ENCODE measurements at regions not wholly inside any gene's neighbourhood (a gene's known extent, or its start where the extent isn't known, plus 50 kb on each side); places are given as distances from the start of the nearest gene placed in this dataset.

DNA sequence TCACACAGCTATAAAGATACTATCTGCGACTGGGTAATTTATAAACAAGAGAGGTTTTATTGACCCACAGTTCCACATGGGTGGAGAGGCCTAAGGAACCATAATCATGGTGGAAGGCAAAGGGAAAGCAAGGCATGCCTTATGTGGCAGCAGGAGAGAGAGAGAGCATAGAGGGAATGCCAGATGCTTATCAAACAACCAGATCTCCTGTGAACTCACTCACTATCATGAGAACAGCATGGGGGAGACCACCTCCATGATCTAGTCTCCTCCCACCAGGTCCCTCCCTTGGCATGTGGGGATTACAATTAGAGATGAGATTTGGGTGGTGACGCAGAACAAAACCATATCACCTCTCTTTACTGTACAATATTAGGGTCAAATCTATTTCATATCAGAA, 1101.6 kb upstream of the RAG2 start:
- DNase-seq: no peak

DNA sequence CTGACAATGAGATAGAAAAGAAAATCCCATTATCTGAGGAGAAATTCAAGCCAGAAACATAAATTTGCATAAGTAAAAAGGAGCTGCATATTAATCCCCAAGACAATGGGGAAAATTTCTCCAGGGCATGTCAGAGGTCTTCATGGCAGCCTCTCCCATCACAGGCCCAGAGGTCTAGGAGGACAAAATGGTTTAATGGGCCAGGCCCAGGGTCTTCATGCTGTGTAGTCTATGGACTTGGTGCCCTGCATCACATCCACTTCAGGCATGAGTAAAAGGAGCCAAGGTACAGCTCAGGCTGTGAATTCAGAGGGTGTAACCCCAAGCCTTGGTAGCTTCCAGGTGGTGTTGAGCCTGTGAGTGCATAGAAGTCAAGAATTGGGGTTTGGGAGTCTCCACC, 1097.2 kb upstream of the RAG2 start:
- DNase-seq: no peak

DNA sequence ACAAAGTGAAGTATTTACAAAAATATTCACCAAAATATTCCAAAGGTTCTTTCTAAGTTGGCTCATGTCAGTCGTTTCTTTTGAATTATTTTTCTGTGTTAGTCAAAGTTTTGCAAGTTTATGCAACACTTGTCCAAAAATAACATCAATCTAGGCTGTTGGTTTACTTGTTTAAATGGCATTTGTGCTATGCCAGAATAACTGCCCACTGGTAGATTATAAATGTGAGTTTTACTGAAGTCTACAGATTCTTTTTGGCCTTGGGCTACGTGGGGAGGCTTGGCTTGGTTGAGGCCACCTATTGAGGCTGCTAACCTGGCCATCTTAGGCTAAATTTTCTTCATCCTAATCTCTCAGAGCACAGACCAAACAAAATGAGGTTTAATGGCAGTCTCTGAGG, 1091.9 kb upstream of the RAG2 start:
- no peak for DNase-seq

DNA sequence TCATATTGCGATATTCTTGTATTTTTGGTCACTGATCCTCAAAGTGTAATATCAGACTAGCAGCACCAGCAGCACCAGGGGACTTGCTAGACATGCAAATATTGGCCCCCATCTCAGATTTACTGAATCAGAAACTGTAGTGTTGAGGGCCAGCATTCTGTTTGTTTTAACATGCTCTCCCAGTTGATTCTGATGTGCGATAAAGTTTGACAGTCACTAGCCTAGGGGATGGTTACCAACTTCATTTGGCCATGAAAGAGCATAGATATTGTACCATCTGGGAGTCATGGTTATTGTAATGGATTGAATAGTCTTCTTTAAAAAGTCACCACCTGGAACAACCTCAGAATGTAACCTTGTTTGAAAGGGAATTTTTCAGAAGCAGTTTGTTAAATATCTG, 1090.4 kb upstream of the RAG2 start:
- no peak for DNase-seq

DNA sequence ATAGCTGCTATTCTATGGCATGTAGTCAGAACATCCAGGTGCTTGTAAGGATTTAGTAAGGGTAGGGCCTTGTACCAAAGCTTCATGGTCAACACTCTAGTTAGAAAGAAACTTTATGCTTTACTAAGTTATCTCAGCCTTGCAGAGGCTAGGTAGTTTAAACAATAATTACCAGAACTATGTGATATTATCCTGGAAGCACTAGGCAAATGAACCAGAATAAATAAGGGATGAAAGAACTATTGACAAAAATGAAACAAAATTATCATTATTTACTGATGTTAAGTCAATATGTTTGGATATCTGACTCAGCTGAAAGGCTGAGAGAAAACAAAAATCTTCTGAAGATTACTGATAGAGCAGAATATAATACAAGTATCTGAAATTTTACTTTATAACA, 1089.1 kb upstream of the RAG2 start:
- DNase-seq: no peak

DNA sequence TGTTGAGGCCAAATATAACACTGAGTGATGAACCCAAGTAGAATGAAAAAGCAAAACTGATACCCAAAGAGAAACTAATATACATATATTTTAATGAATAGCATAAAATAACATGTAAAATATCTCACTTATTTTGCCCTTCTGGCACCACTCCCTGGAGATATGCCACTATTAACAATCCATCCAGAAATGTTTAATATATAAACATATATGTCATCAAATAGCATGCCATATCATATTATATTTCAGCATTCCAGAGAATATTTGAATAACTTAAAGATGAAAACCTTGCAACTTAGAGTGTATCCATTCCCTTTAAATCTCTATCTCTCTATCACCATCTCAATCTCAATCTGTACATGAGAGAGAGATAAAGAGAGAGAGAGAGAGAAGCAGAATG, 1073.3 kb upstream of the RAG2 start:
- no peak for DNase-seq

DNA sequence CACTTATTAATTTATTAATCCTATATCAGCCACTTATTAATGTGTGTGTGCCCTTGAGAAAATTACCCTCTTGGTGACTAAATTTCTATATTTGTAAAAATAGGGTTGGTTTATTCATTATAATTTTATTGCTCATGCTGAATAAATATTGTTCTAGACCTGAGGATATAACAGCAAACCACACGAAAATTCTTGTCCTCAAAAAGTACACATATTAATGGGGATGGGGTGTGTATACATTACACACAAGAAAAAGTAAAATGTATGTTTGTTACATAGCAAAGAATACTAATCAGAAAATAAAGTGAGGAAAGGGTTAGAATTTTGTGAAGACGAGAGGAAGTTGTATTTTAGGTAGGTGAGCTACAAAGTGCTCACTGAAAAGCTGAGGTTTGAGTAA, 1068.9 kb upstream of the RAG2 start:
- DNase-seq: no peak

DNA sequence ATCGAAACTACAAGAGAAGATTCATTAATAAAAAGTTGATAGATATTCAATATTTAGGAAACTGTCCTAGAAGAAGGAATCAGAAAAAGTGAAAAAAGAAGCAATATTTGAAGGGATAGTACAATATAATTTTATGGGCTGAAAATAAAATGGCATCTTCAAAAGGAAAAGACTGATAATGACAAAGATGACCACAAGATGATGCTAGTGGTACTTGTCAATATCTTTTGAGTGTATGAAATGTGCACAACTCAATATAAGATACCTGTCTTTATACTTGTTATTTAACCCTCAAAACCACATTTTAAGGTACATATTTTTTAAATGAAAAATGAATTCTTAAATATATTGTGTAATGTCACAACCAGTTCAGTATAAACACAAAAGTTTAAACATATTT, 1059.6 kb upstream of the RAG2 start:
- no peak for DNase-seq

DNA sequence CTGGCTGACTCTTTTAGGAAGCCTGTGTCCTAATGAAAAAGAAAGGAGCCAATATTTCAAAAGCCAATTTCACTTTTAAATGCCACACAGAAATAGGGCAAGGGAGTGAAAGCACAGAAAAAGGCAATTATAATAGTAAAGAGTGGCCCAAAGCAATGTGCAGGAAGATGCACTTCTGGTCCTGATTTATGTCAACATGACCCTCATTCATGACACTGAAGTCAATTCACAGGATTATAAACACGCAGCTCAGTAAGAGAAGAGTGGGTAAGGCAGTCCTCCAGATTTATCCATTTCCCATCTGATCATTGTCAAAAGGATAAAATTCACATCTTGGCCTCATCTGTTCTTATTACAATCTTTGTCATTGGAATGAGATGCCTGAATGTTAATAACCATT, 1049.7 kb upstream of the RAG2 start:
- DNase-seq: no peak

DNA sequence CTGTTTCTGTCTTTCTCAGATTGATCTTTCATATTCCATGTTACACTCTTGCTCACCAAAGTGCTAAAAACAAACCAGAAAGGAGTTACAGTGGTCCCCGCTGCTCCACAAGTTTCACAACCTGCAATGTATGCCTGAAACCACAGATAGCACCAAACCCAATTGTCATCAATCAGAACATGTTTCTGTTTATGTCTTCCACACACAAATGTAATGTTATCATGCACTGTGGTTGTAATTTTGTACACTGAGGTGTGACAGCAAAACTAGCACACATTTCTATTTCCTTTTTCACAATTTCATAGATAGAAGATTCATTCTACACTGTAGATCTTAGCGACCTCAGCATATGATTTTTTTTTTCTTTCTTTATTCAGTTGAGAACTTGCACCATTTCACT, 1045.9 kb upstream of the RAG2 start:
- no peak for DNase-seq

DNA sequence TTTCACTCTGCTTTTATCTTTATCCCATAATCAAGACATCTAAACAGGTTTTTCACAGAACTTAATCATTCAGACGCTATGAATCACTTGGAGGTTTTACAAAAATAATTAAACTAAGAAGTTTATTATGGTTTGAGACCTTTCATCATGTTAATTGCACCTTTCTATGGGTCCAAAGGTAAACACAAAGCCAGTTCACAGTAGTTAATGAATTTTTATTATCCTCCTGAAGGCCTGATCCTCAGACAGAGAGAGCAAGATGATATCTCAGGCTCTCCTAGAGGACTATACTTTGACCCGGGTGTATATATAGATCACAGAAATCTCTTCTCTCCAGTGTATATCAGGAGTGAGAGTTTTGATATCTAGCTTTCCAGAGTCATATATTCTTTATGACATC, 1044.3 kb upstream of the RAG2 start:
- no peak for DNase-seq

DNA sequence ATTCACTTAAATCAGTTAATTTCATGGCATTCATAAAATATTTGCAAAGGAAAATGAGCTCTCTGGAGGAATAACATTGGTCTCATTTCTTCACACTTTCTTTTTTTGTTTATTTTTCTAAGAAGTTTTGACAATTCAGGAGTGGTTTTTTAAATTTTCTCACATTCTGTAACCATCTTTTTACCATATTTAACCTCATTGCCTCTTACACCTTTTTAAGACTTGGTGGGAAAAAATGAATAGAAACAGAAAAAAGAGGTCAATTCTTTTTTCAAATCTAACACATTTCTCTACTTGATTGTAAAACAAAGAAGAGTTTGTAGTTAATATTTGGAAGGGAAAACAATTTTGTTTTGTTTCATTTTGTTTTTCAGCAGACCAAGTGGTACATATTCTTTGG, 1034.7 kb upstream of the RAG2 start:
- no peak for DNase-seq

DNA sequence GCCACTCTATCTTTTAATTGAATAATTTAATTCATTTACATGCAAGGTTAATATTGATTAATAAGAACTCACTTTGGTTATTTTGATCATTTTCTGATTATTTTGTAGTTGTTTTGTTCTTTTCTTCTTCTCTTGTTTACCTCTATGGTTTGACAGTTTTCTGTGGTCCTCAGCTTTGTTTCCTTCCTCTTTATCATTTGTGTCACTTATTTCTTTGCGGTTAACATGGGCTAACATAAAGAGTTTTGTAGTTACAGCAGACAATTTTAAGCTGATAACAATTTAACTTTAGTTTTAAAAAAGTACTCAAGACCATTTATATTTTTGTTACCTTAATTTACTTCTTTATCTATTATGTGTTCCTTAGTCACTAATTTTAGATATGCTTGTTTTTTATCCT, 1032.8 kb upstream of the RAG2 start:
- DNase-seq: no peak

DNA sequence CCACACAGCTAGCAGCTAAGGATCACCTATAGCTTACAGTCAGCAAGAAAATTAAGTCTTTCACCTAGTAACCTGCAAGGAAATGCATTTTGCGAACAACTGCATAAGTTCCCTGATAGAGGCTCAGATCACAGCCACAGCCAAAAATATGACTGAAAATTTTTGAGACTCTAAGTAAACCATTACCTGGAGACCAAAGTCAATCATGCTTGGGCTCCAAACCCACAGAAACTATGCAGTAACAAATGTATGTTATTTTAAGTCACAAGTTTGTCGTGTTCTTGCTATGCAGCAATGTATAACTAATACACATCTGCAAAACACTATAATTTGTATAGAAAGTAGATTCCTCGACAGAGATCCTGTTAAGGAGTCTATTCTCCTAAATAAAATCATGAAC, 1025.7 kb upstream of the RAG2 start:
- DNase-seq: no peak

DNA sequence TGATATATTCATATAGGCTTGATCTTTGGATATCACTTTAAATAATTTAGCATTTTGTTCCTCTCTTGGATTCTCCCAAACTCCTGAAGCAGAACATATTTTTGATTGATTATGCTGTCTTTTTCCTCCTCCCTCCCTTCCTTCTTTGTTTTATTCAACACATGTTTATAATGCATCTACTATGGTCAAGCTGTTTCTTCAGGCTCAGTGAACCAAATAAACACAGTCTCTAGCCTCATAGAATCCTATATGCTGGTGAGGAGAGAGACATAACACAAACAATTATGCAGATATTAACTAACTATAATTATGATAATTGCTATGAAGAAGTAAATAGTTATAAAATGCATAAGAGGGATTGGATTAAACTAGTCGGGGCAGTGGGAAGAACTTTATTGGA, 1023.6 kb upstream of the RAG2 start:
- no peak for DNase-seq

DNA sequence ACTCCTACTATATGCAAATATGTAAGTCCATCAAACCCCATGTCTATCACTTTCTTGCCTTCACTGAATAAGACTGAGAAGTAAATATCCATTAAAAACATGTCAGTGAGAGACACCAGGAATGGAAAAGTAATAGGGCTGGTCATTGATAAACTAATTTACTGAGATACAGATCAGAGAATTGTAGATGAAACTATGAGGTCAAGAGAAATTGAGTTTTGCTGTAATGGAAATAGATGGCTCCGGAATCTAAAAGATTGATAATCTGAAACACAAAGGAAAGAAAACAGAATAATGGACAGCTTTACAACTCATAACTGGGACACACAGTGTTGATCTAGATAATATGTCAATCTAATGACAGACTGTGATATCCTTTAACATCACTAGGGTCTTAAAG, 1018.3 kb upstream of the RAG2 start:
- no peak for DNase-seq

DNA sequence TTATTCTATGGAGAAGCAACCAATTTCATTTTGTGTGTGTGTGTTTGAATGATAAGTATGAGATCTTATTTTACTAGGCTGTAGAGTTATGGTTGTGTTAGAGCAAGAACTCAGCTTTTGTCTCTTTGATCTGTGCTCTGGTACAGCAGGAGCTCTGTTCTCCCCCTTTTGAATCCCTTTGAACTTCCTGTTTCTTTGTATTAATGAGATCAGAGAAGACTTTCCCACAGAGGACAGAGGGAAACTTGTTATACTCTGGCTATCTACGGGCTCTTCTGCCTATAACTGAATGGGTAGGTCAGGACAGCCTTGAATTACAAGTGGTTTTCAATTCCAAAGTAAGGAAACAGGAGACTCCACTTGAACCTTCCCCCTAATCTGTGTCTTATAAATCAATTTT, 1015.0 kb upstream of the RAG2 start:
- no peak for DNase-seq

DNA sequence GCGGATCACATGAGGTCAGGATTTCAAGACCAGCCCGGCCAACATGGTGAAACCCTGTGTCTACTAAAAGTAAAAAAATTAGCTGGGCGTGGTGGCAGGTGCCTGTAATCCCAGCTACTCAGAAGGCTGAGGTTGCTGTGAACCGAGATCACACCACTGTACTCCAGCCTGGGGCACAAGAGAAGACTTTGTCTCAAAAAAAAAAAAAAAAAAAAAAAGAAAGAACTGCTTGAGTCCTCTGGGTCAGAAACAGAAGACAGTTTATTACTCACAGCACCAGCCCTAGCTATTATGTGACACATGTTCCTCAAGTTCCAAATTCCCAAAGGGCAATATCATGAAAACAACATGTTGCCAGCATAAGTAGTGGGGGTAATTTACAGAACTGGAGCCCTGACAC, 1014.1 kb upstream of the RAG2 start:
- DNase-seq: no peak

DNA sequence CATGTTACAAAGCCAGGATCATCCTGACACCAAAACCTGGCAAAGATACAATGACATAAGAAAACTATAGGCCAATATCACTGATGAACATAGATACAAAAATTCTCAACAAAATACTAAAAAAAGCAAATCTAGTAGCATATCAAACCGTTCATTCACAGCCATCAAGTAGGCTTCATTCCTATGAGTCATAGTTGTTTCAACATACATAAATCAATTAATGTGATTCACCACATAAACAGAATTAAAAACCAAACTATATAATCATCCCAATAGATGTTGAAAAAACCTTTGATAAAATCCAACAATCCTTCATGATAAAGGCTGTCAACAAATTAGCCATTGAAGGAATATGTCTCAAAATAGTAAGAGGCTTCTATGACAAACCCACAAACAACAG, 1007.2 kb upstream of the RAG2 start:
- DNase-seq: no peak

DNA sequence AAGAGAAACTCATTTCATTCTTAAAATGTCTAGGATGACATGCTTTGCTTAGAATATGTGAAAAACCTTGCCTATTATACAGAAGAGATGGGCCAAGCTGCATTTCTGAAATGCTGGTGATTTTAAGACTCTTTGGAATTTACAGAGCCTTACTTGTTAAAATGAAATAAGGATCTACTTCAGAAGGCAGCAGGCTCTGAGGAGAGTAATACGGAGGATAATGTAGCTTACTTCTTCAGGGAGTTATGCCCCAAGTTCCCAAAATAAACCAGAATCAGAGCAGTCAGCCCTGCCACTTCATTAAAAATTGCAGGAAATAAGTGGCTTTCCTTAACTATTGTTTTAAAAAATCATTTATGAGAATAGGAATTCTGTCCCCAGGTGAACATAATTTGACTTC, 1000.3 kb upstream of the RAG2 start:
- DNase-seq: no peak

DNA sequence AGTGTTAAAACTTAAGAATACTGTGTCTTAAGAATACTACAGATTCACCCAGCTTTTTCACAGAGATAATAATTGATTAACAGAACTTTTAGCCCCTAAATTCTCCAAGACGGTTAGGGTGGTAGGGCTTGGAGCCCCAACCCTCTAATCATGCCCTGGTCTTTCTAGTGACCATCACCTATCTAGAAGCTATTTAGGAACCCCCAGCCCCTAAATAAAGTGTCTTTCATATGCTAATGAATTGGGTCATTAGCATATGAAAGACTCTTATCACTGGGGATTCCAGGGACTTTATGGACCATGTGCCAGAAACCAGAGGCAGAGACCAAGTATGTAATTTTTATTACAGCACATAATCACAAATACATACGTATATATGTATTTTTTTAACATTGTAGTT, 999.7 kb upstream of the RAG2 start:
- no peak for DNase-seq

DNA sequence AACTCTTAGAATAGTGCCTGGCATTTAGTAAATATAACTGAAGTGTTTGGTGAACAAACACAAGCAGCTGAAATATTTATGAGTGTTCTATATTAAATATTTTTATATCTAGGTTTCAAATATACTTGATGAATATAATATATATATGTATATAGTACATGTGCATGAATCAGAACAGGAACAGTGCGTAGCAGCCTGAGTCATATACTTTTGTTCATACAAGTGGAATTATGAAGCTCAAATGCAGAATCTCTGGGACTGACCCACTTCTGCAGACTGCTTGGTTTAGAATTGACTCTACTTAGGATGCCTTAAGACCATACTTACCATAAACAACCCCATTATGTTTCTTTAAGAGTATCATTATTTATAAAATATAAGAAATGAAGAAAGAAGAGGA, 997.8 kb upstream of the RAG2 start:
- DNase-seq: no peak

DNA sequence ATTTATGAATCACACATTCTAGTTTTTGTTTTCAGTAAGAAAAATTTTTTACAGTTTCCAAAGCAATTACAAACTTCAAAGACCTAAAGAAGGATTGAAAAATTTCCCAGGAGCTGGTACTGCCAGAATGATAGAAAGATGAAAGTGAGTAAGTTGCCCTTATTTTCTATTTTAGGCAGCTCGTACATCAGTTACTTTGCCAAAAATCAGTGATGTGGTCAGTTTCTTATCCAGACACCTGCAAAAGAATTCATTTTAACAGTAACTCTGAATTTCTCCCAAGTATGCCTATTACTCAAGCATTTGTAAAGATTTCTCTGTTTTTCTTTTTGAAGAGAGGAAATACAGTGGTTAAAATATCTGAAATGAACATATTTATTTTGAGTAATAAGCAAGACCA, 976.3 kb upstream of the RAG2 start:
- DNase-seq: no peak

DNA sequence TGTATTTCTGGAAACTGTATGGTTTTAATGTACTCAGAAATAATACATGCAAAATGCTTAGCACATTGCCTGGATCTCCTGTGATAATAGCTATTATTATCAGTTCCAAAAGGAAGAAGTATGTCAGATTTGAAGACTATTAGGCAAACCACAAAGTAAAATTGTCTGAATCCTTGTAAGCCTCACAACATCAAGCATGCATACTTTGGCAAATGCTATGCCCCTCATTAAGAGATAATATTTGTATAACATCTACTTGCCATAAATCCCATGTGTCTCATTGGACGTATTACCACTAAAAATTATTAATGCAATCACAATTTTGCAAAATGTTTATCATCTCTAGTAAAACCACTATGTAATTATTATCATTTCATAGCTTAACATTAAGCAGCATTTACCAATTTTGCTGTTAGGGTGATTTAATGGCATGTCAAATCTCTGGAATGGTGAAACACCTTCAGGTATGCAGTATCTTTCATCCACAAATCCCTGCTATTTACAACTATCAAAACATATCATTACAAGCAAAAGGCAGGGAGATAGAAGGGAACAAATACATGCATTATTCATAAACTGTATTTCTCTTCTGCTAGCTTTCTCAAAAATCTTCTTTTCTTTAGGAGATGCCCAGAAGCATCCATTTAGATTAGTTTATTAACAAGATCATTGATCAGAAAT, 974.6 kb upstream of the RAG2 start:
- no peak for DNase-seq

DNA sequence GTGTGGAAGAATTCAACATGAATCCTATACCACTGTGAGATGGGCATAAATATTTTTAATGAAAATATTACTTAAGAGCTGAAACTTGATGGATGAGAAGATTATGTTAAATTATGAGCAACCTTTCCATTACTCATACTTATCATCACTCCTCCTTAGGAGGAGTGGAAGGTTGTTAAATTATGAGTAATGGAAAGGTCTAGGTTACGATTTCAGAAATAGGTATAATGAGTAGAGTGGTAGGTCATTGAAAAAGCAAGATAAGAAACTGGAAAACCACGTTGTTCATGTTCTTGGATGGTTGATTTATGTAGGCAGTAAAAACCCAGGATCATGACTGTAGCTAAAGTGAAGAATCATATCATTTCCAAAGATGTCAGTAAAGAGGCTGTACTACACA, 973.2 kb upstream of the RAG2 start:
- DNase-seq: no peak

DNA sequence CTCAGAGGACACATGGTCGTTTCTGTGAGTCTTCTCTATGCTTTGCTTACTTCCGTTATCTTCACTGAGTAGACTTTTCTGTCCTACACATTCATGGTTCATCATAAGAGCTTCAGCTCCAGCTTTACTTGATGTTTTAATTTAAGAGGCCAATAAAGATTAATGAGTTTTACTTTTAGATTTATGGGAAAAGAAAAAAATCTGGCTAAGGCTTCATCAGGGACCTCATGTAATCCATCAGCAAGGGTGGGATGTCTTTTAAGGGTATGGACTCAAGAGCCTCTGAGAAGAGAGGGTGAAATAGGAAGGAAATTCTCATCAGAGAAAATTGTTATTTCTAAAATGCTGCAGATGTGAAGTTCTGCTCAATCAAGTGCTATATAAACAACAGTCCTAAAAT, 963.0 kb upstream of the RAG2 start:
- DNase-seq: no peak

Data from CD4-positive, alpha-beta T cell treated with Interleukin-17A for 1 hour (primary cell).